GM12891 (cell line): ENCODE measurements at regions not wholly inside any gene's neighbourhood (a gene's known extent, or its start where the extent isn't known, plus 50 kb on each side); places are given as distances from the start of the nearest gene placed in this dataset.

Experiments
- POLR2A ChIP-seq: IDR thresholded peaks from 2 replicates; pipeline ENCODE4 v1.6.1; 2011; ENCODE audit warnings: low read depth, low read length, control low read depth
- POLR2AphosphoS5 ChIP-seq: IDR thresholded peaks from 2 replicates; pipeline ENCODE4 v1.6.1; 2011; ENCODE audit warnings: low read depth, low read length, control low read depth
- TAF1 ChIP-seq: IDR thresholded peaks from 2 replicates; pipeline ENCODE4 v1.6.1; 2011; ENCODE audit warnings: low read depth, low read length, control low read depth

- TF ChIP-seq POLR2A: no peak
- no peak for TF ChIP-seq TAF1
- no peak for TF ChIP-seq POLR2AphosphoS5
Observed at GRCh38 chr12:24233519-24234246, 284.2 kb upstream of the SOX5 start.
